NCI-H345 treated with DMSO at 0.1 percent for 48 hours (cell line): ENCODE measurements at regions not wholly inside any gene's neighbourhood (a gene's known extent, or its start where the extent isn't known, plus 50 kb on each side); places are given as distances from the start of the nearest gene placed in this dataset.

ENCODE experiments used
- DNase-seq: peaks from one replicate; lab custom pipeline; 2025; ENCODE audit not compliant: unreplicated experiment; lab: John Stamatoyannopoulos, UW

GRCh38 chr2:103734911-103735310, 973.1 kb downstream of the TMEM182 start:
- DNase-seq = no peak

DNA sequence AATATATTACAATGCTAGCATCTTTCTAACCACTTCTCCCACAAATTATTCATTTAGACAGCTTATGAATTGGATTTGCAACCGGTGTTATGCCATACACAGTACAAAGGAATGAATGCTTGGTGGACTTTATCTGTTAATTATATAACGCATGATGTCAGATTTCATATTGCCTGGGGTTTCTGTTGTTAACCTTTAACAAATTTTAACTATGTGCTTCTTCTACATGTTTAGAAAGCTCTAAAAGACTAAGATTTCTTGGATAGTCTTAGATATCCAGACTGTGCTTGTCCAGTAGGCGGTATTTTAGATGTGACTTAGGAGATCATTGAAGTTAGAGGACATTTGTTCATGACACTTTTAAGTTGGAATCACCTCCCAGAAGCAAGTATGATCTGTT, 976.3 kb downstream of the TMEM182 start:
- DNase-seq = no peak

GRCh38 chr2:103738606-103739005, 976.8 kb downstream of the TMEM182 start:
- DNase-seq = no peak

GRCh38 chr2:103739186-103739585, 977.4 kb downstream of the TMEM182 start:
- DNase-seq = no peak

DNA sequence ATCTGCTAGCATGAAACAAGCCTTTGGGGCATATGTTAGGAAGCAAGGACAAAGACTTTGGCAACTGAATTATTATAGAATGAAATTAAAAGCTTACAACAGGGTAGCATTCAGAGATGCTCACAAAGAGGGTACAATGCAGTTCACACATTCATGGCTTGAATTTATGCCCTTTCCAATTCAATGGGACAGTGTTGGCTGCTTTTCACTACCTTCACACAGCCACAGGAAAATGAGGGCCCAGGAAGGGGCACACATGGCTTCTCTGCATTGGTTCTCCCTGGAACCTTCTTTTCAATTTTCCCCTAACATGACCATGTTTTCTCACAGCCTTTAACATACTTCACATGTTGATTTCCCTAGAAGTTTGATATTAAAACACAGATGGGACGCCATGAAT, 978.1 kb downstream of the TMEM182 start:
- DNase-seq = no peak

DNA sequence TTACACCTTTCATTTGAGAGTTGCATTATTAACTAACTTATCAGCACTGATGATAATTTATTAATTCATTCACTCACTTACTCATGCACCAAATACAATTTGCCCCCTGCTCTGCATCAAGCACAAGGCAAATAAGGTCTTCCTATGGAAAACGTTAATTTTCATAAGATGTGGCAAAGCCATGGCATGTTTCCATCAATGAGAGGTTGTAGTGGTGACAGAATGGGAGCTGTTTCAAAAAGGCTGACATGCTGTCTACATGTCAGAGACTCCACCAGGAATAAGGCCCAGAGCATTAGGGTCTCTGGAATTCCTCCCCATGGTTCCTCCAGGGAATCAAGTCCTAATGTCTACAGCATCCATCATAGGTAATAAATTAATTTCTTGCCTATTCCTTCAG, 978.8 kb downstream of the TMEM182 start:
- DNase-seq = no peak

GRCh38 chr2:103743195-103743594, 981.4 kb downstream of the TMEM182 start:
- peak; percentile 45 for DNase-seq

DNA sequence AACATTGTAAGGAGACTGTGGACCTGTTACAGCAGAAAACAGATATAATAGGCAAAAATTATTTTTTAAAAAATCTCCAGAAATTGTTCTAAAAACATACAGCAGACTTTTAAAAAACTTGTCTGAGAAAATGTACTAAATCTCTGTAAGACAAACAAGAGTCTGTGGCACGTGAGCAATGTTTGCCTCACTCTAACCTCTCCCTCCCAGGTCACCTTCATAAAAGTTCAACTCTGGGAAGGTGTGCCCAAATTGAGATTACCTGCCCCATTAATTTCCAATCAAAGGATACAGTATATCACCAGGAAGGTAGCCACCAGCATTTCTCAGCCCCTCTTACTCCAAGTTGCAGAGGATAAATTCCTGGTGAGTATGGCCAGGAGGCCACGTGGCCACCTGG, 992.7 kb downstream of the TMEM182 start:
- DNase-seq = no peak

DNA sequence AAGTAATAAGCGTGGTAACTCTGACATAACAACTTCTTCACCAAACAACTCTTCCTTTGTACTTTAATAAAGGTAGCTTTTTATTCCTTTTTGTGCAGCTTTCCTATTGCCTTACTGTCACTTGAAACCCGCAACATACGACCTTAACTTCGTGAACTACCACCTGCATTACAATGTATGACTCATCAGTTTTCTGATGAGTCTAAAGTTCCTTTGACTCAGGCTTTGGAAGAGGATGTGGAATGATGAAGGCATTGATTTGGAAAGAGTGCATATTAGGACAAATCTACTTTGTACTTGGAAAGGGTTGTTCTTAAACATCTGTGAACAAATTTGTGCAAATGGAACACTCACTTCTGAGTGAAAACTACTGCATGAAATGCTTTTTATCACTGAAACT, 1012.1 kb downstream of the TMEM182 start:
- DNase-seq = no peak

DNA sequence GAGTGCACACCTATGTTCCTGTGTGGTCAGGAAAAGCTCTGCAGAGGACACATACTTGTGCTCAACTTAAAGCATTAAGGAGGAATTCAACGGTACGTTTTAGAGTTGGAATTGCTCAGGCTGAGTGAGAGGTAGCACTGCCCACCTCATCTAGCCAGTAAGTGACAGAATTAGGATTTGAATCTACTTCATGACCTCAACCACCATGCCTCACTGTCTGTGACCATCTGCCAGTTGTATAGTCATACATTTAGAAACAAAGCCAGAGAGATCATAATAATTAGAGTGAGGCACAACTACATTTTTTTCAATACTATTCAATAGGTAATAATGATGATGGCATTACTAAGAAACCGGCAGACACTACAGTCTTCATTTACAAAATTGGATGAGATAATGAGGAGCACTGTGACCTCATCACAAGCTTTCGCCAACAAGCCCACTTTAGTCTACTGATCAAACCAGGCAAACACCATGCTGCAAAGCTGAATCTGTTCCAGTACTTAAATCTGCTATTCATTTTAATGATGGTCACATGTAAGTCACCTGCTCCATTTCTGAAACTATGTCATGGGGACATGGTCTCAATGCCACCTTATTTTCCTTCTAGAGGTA, 1018.4 kb downstream of the TMEM182 start:
- no peak for DNase-seq

DNA sequence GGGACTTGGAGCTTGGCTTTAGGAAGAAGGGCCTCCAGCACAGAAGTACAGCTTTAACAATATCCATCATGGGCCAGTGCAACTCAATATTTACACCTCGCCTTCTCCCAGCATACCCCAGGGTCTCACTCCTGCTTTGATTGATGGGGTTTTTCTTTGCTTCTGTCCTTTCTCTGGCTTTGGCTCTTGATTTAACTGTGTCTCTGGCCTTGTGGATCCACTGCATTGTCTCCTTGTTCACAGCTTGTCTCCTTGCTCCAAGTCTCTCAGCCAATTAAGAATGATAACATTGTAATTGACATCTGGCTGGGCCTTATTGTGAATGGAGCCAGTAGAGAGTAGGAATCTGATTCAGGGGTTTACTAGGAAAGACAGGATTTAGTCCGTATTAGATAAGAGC, 1019.5 kb downstream of the TMEM182 start:
- DNase-seq = no peak

DNA sequence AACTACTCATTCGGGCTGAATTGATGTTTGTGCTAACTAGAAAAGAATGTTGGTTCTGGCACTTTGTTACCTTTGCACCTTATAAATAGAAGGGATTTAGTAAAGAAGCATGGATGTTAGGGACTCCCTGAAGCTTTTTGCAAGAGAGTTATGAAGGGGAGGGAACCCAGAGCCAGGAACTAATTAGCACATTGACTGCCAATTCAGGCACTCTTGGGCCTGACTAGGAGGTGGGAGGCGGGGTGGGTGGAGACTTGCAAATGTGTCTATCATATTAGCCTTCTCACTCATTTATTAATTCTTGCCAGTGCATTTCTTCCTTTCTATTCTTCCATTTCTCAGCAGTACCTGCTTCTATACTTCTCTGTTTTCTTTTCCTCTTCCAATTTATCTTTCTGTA, 1022.4 kb downstream of the TMEM182 start:
- DNase-seq = no peak

GRCh38 chr2:103785432-103785831, 1023.6 kb downstream of the TMEM182 start:
- no peak for DNase-seq

- DNase-seq = no peak
These were observed 1024.1 kb downstream of the TMEM182 start for GRCh38 chr2:103785956-103786355.

GRCh38 chr2:103788389-103788788, 1026.6 kb downstream of the TMEM182 start:
- no peak for DNase-seq

GRCh38 chr2:103788951-103789350, 1027.1 kb downstream of the TMEM182 start:
- DNase-seq = no peak

GRCh38 chr2:103789381-103790095, 1027.7 kb downstream of the TMEM182 start:
- DNase-seq = peak; percentile 17

- no peak for DNase-seq
These were observed 1030.2 kb downstream of the TMEM182 start for GRCh38 chr2:103792042-103792441.

- DNase-seq = no peak
These were observed 1036.5 kb downstream of the TMEM182 start for GRCh38 chr2:103798291-103798690.

DNA sequence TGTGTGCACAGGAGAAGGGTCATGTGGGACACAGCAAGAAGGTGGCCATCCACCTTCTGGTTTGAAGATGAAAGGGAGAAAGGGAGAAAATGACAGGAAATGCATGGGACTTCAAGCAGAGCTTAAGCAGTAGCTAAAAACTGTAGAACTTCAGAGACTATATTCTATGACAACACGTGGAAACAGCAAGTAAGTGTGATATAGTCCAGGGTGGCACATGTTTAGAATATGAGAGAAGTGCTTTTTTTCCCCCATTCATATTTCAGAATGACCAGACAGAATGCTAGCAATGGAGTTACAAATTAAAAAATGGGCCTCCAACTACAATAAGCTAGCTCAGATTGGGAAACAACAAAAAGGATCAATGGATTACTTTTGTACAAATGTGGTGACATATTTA, 1042.2 kb downstream of the TMEM182 start:
- no peak for DNase-seq

- DNase-seq = no peak
These were observed 1043.9 kb downstream of the TMEM182 start for GRCh38 chr2:103805746-103806145.

GRCh38 chr2:103808814-103809213, 1045.1 kb upstream of the POU3F3 start:
- peak; percentile 86 for DNase-seq

DNA sequence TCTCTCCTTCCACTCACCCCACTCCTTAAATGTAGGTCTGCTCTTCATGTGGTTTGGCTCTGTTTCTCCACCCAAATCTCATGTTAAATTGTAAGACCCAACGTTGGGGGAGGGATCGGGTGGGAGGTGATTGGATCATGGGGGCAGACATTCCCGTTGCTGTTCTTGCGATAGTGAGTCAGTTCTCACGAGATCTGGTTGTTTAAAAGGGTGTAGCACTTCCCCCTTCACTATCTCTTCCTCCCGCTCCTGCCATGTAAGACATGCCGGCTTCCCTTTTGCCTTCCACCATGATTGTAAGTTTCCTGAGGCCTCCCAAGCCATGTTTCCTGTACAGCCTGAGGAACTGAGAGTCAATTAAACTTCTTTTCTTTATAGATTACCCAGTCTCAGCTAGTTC, 1044.5 kb upstream of the POU3F3 start:
- DNase-seq = no peak
